ENCODE measurements at regions not wholly inside any gene's neighbourhood (a gene's known extent, or its start where the extent isn't known, plus 50 kb on each side); places are given as distances from the start of the nearest gene placed in this dataset.
"Not testable (repeated sequence)": the region's sequence is repeated elsewhere in the genome, so short reads cannot be mapped to it uniquely, and the experiment has no call there.

DNA sequence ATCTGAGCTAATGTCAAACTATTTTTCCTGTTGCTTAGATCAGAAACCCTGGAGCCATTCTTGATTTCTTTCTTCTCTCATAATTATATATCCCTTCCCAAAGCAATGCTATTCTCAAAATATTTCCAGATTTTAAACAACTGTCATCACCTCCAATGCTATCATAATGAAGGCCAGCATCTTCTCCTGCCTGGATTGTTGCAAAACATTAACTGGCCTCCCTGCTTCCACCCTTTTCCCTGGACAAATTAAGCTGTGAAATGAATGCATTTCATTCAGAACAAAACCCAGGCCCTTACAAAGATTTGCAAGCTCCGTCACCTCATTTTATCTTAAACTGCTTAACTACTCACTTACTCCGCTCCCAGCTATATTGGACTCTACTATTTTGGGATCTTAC is 535.3 kb upstream of the HS3ST5 start:
- Histone ChIP-seq H3K27me3 (no peaks in the 10 kb centered on the region), H3K9ac (no peak overlapping the region), H3K9me3 (no peaks in the 10 kb centered on the region), H3K4me2 (no peak overlapping the region), H3K36me3 (no peaks in the 10 kb centered on the region), H3K4me3 (no peak overlapping the region), H3K4me1 (no peaks in the 10 kb centered on the region), H4K20me1 (no peaks in the 10 kb centered on the region), H3K27ac (no peak overlapping the region)
- no peak for TF ChIP-seq Cebpa-rat (IDR thresholded peaks at IDR 0.05)

DNA sequence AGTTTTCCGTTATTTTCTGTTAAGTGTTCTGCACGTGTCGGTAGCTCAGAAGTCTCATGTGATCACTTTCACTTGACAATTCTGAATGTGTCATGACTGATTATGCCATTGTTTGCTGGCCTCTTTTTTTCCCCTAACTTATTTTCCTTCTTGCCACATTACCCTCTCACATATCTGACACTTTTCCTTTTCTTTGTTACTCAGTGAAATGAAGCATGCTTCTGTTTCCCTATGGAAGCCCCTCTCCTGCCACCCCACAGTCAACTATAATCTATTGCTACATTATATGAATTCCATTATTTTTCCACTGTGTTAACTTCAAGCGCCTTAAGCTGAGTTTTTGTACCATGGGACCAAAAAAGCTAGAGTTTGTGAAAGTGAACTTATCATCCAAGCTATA is 531.6 kb upstream of the HS3ST5 start:
- no peaks in the 10 kb centered on the region for H3K36me3 ChIP-seq
- H3K27me3 ChIP-seq, result no peaks in the 10 kb centered on the region
- H3K4me3 ChIP-seq, result no peak overlapping the region
- no peak overlapping the region for H3K4me2 ChIP-seq
- H3K27ac ChIP-seq, result no peak overlapping the region
- H4K20me1 ChIP-seq, result no peaks in the 10 kb centered on the region
- H3K9ac ChIP-seq, result no peak overlapping the region
- no peaks in the 10 kb centered on the region for H3K9me3 ChIP-seq
- TF ChIP-seq Cebpa-rat (IDR thresholded peaks at IDR 0.05), result no peak
- H3K4me1 ChIP-seq, result no peaks in the 10 kb centered on the region

DNA sequence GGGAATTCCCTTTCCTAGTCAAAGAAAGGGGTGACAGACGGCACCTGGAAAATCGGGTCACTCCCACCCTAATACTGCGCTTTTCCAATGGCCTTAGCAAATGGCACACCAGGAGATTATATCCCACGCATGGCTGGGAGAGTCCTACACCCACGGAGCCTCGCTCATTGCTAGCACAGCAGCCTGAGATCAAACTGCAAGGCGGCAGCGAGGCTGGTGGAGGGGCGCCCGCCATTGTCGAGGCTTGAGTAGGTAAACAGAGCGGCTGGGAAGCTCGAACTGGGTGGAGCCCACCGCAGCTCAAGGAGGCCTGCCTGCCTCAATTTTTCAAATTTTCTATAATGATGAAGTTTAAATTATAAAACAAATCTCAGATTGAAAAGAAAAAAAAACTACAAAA is 522.7 kb upstream of the HS3ST5 start:
- not testable (repeated sequence) for H4K20me1 ChIP-seq, H3K27me3 ChIP-seq, H3K4me3 ChIP-seq, H3K9me3 ChIP-seq, H3K9ac ChIP-seq, H3K27ac ChIP-seq, H3K4me2 ChIP-seq, H3K36me3 ChIP-seq
- peaks cover 13% of the 10 kb centered on the region for H3K4me1 ChIP-seq

DNA sequence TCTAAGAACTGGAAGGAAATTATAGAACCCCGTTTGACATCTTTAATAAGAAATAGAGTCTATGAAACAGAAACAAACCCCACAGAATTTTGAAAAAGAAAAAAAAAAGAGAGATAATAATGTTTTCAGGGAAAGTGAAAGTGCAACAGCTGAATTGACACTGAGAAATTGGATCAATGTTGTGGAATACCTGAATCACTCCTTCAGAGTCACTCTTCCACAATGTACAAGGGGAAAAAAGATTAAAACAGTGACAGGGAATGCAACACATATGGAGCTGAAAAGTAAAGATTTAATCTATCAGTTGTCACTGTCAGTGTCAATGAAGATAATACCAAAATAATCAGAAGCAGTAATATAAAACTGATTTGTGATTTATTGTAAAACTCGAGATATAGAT is 520.8 kb upstream of the HS3ST5 start:
- TF ChIP-seq Cebpa-rat (IDR thresholded peaks at IDR 0.05), result no peak
- H3K27me3 ChIP-seq, result no peaks in the 10 kb centered on the region
- no peaks in the 10 kb centered on the region for H3K9me3 ChIP-seq
- H4K20me1 ChIP-seq, result no peaks in the 10 kb centered on the region
- no peak overlapping the region for H3K27ac ChIP-seq
- no peak overlapping the region for H3K4me2 ChIP-seq
- no peak overlapping the region for H3K4me3 ChIP-seq
- no peaks in the 10 kb centered on the region for H3K36me3 ChIP-seq
- H3K9ac ChIP-seq, result no peak overlapping the region
- peaks cover 13% of the 10 kb centered on the region for H3K4me1 ChIP-seq

DNA sequence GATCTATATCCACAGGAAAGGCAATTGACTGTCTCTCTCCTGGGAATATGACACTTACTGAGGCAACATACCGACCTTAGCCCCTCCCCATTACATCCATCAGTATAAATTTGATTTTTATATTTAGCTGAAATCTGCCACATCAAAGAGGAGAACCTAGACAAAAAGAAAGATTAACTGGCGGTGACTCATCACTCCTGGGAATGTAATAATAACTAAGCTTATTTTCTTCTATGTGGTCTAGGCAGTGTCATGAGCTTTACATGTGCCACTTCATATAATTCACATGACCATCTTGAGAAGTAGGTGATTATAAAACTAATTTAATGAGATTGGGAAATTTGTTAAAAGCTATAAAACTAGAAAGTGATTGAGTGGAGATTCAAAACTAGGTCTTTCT is 520.0 kb upstream of the HS3ST5 start:
- TF ChIP-seq Cebpa-rat (IDR thresholded peaks at IDR 0.05), result no peak
- Histone ChIP-seq H3K36me3 (no peaks in the 10 kb centered on the region), H3K9me3 (no peaks in the 10 kb centered on the region)

DNA sequence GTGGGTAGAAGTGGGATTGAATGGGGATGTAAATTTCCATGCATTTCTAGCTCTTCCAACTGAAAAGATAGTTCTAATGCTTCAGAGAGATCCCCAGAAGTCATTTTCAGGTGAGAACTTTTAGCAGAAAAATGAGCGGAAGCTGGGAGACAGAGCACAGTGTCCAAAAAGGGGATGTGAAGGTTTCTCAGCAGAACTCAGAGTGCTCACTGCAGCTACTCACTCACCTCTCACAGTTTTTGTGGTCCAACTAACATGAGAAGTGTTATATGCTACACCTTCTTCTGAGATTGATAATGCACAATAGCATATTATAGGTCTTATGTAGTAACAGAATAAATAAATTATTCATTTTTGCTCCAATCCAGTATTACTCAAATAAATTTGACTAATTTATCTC is 519.2 kb upstream of the HS3ST5 start:
- no peak overlapping the region for H3K4me3 ChIP-seq
- H3K4me1 ChIP-seq, result peaks cover 13% of the 10 kb centered on the region
- no peaks in the 10 kb centered on the region for H4K20me1 ChIP-seq
- no peaks in the 10 kb centered on the region for H3K27me3 ChIP-seq
- H3K36me3 ChIP-seq, result no peaks in the 10 kb centered on the region
- no peaks in the 10 kb centered on the region for H3K9me3 ChIP-seq
- no peak for TF ChIP-seq Cebpa-rat (IDR thresholded peaks at IDR 0.05)
- no peak overlapping the region for H3K9ac ChIP-seq
- H3K27ac ChIP-seq, result no peak overlapping the region
- no peak overlapping the region for H3K4me2 ChIP-seq

More for the DNA sequence above, 520.0 kb upstream of the HS3ST5 start:
- Histone ChIP-seq H3K27ac (no peak overlapping the region), H3K4me2 (peak overlapping the region; percentile 46), H3K4me1 (peaks cover 13% of the 10 kb centered on the region), H3K9ac (no peak overlapping the region), H4K20me1 (no peaks in the 10 kb centered on the region), H3K27me3 (no peaks in the 10 kb centered on the region), H3K4me3 (no peak overlapping the region)

DNA sequence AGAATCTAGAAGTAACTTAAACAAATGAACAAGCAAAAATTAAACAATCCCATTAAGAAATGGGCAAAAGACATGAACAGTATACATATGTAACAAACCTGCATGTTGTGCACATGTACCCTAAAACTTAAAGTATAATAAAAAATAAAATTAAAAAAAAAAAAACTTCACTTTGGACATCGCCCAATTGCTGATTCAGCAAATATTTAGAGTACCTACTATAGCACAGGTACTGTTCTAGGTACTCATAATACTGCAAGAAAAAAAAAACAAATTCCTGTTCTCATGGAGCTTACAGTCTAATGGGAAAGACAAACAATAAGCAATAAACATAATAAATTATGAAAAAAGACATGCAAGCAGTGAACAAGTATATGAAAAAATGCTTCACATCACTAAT is 501.5 kb upstream of the HS3ST5 start:
- no peaks in the 10 kb centered on the region for H3K4me1 ChIP-seq
- H3K27me3 ChIP-seq, result no peaks in the 10 kb centered on the region
- H3K9me3 ChIP-seq, result no peaks in the 10 kb centered on the region
- no peaks in the 10 kb centered on the region for H4K20me1 ChIP-seq
- no peak overlapping the region for H3K4me2 ChIP-seq
- no peaks in the 10 kb centered on the region for H3K36me3 ChIP-seq
- no peak overlapping the region for H3K9ac ChIP-seq
- H3K4me3 ChIP-seq, result no peak overlapping the region
- no peak for TF ChIP-seq Cebpa-rat (IDR thresholded peaks at IDR 0.05)
- H3K27ac ChIP-seq, result no peak overlapping the region

DNA sequence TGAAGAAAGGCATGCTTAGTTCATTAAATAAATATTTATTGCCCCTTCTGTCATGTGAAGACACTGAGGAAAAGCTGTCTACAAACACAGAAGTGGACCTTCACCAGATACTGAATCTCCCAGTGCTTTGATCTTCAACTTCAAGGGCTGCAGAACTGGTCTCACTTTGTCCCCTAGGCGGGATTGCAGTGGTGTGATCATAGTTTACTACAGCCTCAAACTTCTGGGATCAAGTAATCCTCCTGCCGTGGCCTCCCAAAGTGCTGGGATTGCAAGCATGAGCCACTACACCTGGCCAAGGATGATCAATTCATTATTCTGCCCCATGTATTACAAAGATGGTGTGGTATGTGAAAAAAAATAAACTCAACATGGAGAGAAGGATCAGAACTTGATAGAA is 496.2 kb upstream of the HS3ST5 start:
- TF ChIP-seq Cebpa-rat (IDR thresholded peaks at IDR 0.05), result no peak
- H4K20me1 ChIP-seq, result no peaks in the 10 kb centered on the region
- no peak overlapping the region for H3K4me2 ChIP-seq
- H3K9ac ChIP-seq, result no peak overlapping the region
- H3K27ac ChIP-seq, result no peak overlapping the region
- no peaks in the 10 kb centered on the region for H3K27me3 ChIP-seq
- no peaks in the 10 kb centered on the region for H3K4me1 ChIP-seq
- H3K36me3 ChIP-seq, result no peaks in the 10 kb centered on the region
- no peak overlapping the region for H3K4me3 ChIP-seq
- H3K9me3 ChIP-seq, result no peaks in the 10 kb centered on the region

DNA sequence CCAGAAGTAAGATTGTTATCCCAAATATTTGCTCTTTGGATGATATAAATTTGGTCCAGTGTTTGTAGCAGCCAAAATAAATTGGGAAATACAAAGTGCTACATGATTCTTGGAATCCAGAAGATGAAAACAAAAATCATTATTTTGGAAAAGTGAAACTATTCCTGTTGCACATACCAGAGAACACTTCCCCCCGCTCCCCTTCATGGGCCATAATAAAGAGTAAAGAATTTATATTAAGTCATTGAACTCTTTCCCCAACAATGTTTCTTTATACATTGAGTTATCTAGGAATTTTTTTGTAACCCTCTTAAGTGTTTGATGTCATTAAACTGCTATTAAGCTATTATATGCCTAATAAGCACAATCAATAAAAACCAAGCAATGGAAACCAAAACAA is 490.4 kb upstream of the HS3ST5 start:
- Histone ChIP-seq H3K4me2 (no peak overlapping the region), H3K4me1 (no peaks in the 10 kb centered on the region), H4K20me1 (no peaks in the 10 kb centered on the region), H3K9ac (no peak overlapping the region), H3K27ac (no peak overlapping the region), H3K36me3 (no peaks in the 10 kb centered on the region), H3K4me3 (no peak overlapping the region), H3K27me3 (no peaks in the 10 kb centered on the region), H3K9me3 (no peaks in the 10 kb centered on the region)
- no peak for TF ChIP-seq Cebpa-rat (IDR thresholded peaks at IDR 0.05)

DNA sequence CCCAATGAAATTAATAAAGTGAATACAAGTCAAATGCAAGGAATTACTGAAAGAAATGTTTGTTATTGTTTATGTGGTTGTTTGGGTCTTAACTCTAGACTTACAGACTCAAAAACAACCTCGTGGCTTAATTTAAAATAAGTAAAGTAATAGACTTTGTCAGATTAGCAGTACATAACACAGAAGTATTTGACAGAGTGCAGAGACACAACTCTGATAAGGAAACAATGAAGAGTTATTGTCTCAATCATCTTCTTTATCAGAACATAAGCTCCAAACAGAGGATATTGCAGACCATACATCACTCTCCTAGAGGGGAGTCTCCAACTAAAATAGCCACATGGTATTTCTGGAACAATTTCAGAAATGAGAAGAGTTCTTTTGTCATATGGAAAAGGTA is 487.7 kb upstream of the HS3ST5 start:
- H3K36me3 ChIP-seq, result no peaks in the 10 kb centered on the region
- no peaks in the 10 kb centered on the region for H4K20me1 ChIP-seq
- no peaks in the 10 kb centered on the region for H3K9me3 ChIP-seq
- H3K4me1 ChIP-seq, result no peaks in the 10 kb centered on the region
- H3K9ac ChIP-seq, result no peak overlapping the region
- H3K27me3 ChIP-seq, result no peaks in the 10 kb centered on the region
- no peak overlapping the region for H3K27ac ChIP-seq
- no peak for TF ChIP-seq Cebpa-rat (IDR thresholded peaks at IDR 0.05)
- no peak overlapping the region for H3K4me3 ChIP-seq
- H3K4me2 ChIP-seq, result no peak overlapping the region

DNA sequence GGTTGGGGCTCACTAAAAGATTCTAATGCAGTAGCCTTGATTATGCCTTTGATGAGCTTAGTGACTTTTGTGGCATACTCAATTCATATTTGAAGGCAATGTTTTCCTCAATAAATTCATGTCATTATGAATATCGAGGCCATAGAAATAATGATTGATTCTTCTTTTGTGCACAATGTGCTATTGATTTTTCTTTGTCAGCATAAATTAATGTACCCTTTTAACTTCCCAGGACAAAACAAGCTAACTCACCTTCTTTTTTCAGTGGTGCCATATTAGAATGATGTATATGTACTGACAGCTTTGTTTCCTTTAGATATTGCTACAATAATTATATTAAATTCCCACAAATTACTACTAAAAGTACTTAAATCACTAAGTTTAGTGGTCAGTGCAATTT is 484.3 kb upstream of the HS3ST5 start:
- no peak overlapping the region for H3K4me3 ChIP-seq
- no peak overlapping the region for H3K9ac ChIP-seq
- H4K20me1 ChIP-seq, result no peaks in the 10 kb centered on the region
- H3K4me2 ChIP-seq, result no peak overlapping the region
- no peak overlapping the region for H3K27ac ChIP-seq
- H3K36me3 ChIP-seq, result no peaks in the 10 kb centered on the region
- no peaks in the 10 kb centered on the region for H3K9me3 ChIP-seq
- no peak for TF ChIP-seq Cebpa-rat (IDR thresholded peaks at IDR 0.05)
- H3K27me3 ChIP-seq, result no peaks in the 10 kb centered on the region
- H3K4me1 ChIP-seq, result no peaks in the 10 kb centered on the region

Data from BLaER1 (cell line).